H1 (cell line): ENCODE measurements at regions not wholly inside any gene's neighbourhood (a gene's known extent, or its start where the extent isn't known, plus 50 kb on each side); places are given as distances from the start of the nearest gene placed in this dataset.

Experiments
- BRCA1 ChIP-seq: IDR thresholded peaks from 2 replicates; pipeline ENCODE4 v1.6.1; 2012; ENCODE audit warnings: low read depth, low read length, improper control_type of control experiment
- EZH2 ChIP-seq: fragments of 200-600 bp; sonication (generic); IDR thresholded peaks from 2 replicates; pipeline ENCODE4 v1.7.1; 2012; ENCODE audit warnings: low read depth, mild to moderate bottlenecking, moderate library complexity, low read length, inconsistent platforms; ENCODE audit not compliant: severe bottlenecking
- NANOG ChIP-seq: IDR thresholded peaks from 2 replicates; pipeline ENCODE4 v1.6.1; 2011; ENCODE audit warnings: low read length, low read depth, mild to moderate bottlenecking, inconsistent platforms; ENCODE audit not compliant: insufficient read depth, poor library complexity, severe bottlenecking
- RNF2 ChIP-seq: fragments of 200-900, 300-1000 bp; sonication (generic); IDR thresholded peaks from 2 replicates; pipeline ENCODE4 v1.7.1; 2016; ENCODE audit warnings: borderline replicate concordance, low read depth, mild to moderate bottlenecking, antibody characterized with exemption, low read length; ENCODE audit not compliant: poor library complexity, severe bottlenecking; ENCODE audit errors: missing control alignments

DNA sequence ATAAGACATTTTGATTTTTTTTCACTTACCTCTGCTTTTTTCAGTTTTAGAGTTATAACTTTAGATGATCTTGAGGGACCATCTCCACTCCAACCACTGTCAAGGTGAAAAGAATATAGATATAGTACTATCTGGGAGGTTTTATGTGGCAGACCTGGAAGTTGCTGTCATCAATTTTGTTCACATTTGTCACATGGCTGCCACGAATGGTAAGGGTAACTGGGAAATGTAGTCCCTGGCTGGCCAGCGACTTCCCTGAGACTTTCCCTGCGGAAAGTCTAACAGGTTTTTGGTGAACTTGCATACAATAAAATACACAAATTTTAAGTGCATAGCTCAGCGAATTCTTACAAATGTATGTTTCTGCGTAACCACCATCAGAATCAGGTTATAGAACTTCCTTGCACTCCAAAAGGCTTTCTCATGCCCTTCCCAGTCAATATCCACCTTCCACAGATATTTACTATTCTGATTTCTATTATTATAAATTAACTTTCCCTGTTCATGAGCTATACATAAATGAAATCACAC, 121.5 kb downstream of the MAT2B start (continued):
- TF ChIP-seq EZH2, result no peak
- no peak for TF ChIP-seq NANOG
- TF ChIP-seq BRCA1, result no peak
- no peak for TF ChIP-seq RNF2
